ENCODE measurements at regions not wholly inside any gene's neighbourhood (a gene's known extent, or its start where the extent isn't known, plus 50 kb on each side); places are given as distances from the start of the nearest gene placed in this dataset.

DNA sequence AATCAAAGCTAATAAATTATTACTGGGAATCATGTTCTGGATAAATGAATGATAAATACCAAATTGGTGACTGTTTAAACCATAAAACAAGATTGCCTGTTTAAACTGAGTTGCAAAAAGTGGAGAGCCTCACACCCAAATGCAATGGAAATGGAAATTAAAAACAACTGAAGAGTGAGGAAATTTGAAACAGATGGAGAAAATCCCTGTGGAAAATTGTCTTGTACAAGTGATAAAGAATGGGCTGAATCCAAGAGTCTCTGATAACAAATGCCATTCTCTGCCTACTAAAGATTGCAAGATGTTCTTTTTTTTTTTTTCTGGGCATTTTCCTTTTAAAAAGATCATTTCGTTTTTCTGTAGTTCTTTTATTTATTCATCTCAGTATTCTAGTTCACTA is 426.3 kb downstream of the NLGN4X start:
- Mint-ChIP-seq H3K36me3 (ENCODE audit: low read depth) (no peaks in the 10 kb centered on the region), H3K4me3 (ENCODE audit: unreplicated experiment) (no peak overlapping the region), H3K4me1 (ENCODE audit: low read depth) (no peaks in the 10 kb centered on the region), H3K27ac (ENCODE audit: unreplicated experiment) (no peak overlapping the region), H3K27me3 (ENCODE audit: low read depth) (no peaks in the 10 kb centered on the region), H3K9me3 (ENCODE audit: low read depth) (peaks cover 16% of the 10 kb centered on the region)
- no peak for DNase-seq (ENCODE audit: low spot score)
- TF ChIP-seq, protein P1, sequence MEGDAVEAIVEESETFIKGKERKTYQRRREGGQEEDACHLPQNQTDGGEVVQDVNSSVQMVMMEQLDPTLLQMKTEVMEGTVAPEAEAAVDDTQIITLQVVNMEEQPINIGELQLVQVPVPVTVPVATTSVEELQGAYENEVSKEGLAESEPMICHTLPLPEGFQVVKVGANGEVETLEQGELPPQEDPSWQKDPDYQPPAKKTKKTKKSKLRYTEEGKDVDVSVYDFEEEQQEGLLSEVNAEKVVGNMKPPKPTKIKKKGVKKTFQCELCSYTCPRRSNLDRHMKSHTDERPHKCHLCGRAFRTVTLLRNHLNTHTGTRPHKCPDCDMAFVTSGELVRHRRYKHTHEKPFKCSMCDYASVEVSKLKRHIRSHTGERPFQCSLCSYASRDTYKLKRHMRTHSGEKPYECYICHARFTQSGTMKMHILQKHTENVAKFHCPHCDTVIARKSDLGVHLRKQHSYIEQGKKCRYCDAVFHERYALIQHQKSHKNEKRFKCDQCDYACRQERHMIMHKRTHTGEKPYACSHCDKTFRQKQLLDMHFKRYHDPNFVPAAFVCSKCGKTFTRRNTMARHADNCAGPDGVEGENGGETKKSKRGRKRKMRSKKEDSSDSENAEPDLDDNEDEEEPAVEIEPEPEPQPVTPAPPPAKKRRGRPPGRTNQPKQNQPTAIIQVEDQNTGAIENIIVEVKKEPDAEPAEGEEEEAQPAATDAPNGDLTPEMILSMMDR (IDR thresholded peaks at IDR 0.05) = no peak

DNA sequence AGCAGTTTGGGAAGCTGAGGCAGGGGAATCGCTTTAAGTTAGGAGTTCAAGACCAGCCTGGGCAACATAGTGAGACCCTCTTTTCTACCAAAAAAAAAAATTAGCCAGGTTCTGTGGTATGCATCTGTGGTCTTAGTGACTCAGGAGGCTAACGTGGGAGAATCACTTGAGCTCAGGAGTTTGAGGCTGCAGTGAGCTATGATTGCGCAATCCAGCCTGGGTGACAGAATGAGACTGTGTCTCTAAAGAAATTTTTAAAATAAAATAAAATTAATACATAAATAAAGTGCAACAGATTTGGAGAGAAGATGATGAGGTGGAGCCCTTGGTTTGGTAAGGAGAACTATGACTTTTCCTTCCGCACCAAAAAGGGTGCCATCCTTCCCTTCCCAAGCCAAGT is 436.9 kb downstream of the NLGN4X start:
- no peak overlapping the region for H3K4me3 Mint-ChIP-seq (ENCODE audit: unreplicated experiment)
- DNase-seq (ENCODE audit: low spot score) = no peak
- no peaks in the 10 kb centered on the region for H3K27me3 Mint-ChIP-seq (ENCODE audit: low read depth)
- peaks cover 11% of the 10 kb centered on the region for H3K9me3 Mint-ChIP-seq (ENCODE audit: low read depth)
- no peaks in the 10 kb centered on the region for H3K4me1 Mint-ChIP-seq (ENCODE audit: low read depth)
- H3K36me3 Mint-ChIP-seq (ENCODE audit: low read depth) = no peaks in the 10 kb centered on the region
- H3K27ac Mint-ChIP-seq (ENCODE audit: unreplicated experiment) = no peak overlapping the region
- TF ChIP-seq, protein P1 (IDR thresholded peaks at IDR 0.05) = no peak

DNA sequence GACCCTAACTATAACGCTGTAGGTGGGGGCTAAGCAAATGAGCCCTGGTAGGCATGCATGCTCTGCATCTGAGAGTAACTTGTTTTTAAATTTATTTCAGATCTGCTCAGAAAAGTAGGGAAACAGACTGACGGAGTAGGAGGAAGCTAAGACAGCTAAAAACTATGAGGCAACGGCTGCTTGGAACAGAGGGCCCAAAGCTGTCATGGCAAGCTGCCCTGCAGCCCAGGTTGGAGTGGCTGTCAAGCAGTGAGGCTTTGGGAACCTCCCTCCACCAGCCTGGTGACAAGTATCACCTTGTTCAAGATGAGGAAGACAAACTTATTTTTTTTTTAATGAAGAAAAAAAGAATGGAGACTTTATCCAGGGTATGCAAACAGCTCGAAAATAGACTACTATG is 439.8 kb downstream of the NLGN4X start:
- TF ChIP-seq, protein P1 (IDR thresholded peaks at IDR 0.05) = no peak
- Mint-ChIP-seq H3K4me3 (ENCODE audit: unreplicated experiment) (no peak overlapping the region), H3K4me1 (ENCODE audit: low read depth) (no peaks in the 10 kb centered on the region), H3K27me3 (ENCODE audit: low read depth) (no peaks in the 10 kb centered on the region), H3K36me3 (ENCODE audit: low read depth) (no peaks in the 10 kb centered on the region), H3K9me3 (ENCODE audit: low read depth) (peaks cover 9% of the 10 kb centered on the region), H3K27ac (ENCODE audit: unreplicated experiment) (no peak overlapping the region)
- DNase-seq (ENCODE audit: low spot score) = no peak

DNA sequence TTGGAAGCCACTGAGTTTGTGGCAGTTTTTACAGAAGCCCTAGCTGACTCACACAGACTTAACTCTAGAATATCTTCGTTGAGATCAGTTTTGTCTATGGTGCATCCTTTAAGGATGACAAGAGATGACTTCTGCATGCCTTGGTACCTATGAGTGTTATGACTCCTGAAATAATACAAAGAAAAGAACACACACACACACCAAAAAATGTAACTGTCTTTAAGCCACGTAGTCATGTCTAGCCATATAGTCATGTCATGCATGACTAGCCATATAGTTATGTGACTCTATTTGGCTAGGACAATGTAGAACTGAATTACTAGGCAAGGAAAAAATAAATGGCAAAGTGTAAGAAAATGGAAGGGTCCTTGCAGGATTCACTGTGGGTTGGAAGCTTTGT is 447.8 kb downstream of the NLGN4X start:
- Mint-ChIP-seq H3K9me3 (ENCODE audit: low read depth) (peaks cover 28% of the 10 kb centered on the region), H3K4me3 (ENCODE audit: unreplicated experiment) (no peak overlapping the region), H3K27me3 (ENCODE audit: low read depth) (no peaks in the 10 kb centered on the region), H3K27ac (ENCODE audit: unreplicated experiment) (no peak overlapping the region), H3K36me3 (ENCODE audit: low read depth) (no peaks in the 10 kb centered on the region), H3K4me1 (ENCODE audit: low read depth) (no peaks in the 10 kb centered on the region)
- no peak for DNase-seq (ENCODE audit: low spot score)
- TF ChIP-seq, protein P1 (IDR thresholded peaks at IDR 0.05) = no peak

DNA sequence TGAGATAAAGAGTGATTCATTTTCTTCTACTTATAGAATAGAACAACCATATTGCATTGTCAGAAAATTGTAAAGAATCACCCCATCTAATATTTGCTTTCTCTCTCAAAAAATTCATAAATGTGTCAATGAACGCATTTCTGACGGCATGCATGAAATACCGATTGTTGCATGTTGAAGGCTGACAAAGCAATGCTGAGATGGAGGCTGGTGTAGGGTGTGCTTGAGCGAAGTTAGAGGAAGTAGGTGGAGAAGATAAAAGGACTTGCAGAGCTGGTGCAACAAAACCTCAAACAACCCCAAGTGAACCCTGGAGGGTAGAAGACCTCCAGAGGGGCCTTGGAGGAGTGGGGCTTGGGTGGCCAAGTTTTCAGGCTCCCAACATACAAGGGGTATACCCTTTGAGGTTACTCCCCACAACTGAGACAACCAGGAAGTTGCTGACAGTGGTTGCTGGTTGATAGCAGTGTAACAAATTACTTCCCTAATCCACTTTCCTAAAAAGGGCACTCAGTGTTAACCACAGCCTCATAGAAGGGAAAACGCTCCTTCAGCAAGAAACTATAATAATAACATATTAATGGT is 452.7 kb downstream of the NLGN4X start:
- no peak for DNase-seq (ENCODE audit: low spot score)
- Mint-ChIP-seq H3K9me3 (ENCODE audit: low read depth) (peaks cover 21% of the 10 kb centered on the region), H3K27ac (ENCODE audit: unreplicated experiment) (no peak overlapping the region), H3K36me3 (ENCODE audit: low read depth) (no peaks in the 10 kb centered on the region), H3K4me1 (ENCODE audit: low read depth) (no peaks in the 10 kb centered on the region), H3K4me3 (ENCODE audit: unreplicated experiment) (no peak overlapping the region), H3K27me3 (ENCODE audit: low read depth) (no peaks in the 10 kb centered on the region)
- TF ChIP-seq, protein P1 (IDR thresholded peaks at IDR 0.05) = no peak
